HFFc6 (cell line): ENCODE measurements at regions not wholly inside any gene's neighbourhood (a gene's known extent, or its start where the extent isn't known, plus 50 kb on each side); places are given as distances from the start of the nearest gene placed in this dataset.

Source experiments
- DNase-seq: peaks from one replicate; pipeline ENCODE4 v3.0.0-alpha.2; 2018
- H3K27ac Mint-ChIP-seq: 2 replicates; pipeline ENCODE4 v1.8.0; 2020; ENCODE audit warnings: mild to moderate bottlenecking, mixed read lengths
- H3K27me3 Mint-ChIP-seq: 2 replicates; pipeline ENCODE4 v1.8.0; 2021; ENCODE audit warnings: mild to moderate bottlenecking, moderate library complexity, mixed read lengths; ENCODE audit not compliant: insufficient read depth
- H3K36me3 Mint-ChIP-seq: 2 replicates; pipeline ENCODE4 v1.8.0; 2021; ENCODE audit warnings: low read depth, mixed read lengths
- H3K4me1 Mint-ChIP-seq: 2 replicates; pipeline ENCODE4 v1.8.0; 2020; ENCODE audit warnings: low read depth, mixed read lengths
- H3K4me3 Mint-ChIP-seq: 2 replicates; pipeline ENCODE4 v1.8.0; 2020; ENCODE audit warnings: mild to moderate bottlenecking, moderate library complexity, mixed read lengths
- H3K9me3 Mint-ChIP-seq: 2 replicates; pipeline ENCODE4 v1.8.0; 2020; ENCODE audit warnings: mild to moderate bottlenecking, mixed read lengths
- TF ChIP-seq, protein P1 (sequence below): fragments of 200-600 bp; sonication (generic); IDR thresholded peaks from 2 replicates; pipeline ENCODE4 v1.5.0; 2021; ENCODE audit warnings: antibody characterized with exemption, mild to moderate bottlenecking

DNA sequence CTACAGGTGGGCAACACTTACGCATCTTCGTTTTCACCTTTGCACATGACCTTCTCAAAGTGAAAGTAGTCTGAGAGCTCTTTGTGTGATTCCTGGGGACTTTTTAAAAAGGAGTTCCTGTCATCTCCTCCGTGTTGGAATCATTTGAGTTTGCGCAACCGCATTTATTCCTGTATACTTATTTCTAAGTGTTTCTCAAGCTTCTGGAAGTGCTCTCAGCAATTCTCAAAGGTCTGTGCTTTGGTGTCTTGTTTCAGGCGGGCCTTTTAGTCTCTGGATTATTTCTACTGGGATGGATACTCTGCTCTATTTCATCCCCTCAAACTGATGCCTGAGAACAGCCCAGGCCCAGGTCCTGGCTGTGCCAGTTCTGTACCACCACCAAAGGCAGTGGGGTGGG, 226.5 kb upstream of the TUT7 start:
- Mint-ChIP-seq H3K27me3 (peaks cover 10% of the 10 kb centered on the region), H3K27ac (no peak overlapping the region), H3K9me3 (no peaks in the 10 kb centered on the region), H3K36me3 (no peaks in the 10 kb centered on the region), H3K4me3 (no peak overlapping the region), H3K4me1 (peaks cover 12% of the 10 kb centered on the region; the same call in 1 of the 2 replicates)
- DNase-seq: no peak
- TF ChIP-seq, protein P1, sequence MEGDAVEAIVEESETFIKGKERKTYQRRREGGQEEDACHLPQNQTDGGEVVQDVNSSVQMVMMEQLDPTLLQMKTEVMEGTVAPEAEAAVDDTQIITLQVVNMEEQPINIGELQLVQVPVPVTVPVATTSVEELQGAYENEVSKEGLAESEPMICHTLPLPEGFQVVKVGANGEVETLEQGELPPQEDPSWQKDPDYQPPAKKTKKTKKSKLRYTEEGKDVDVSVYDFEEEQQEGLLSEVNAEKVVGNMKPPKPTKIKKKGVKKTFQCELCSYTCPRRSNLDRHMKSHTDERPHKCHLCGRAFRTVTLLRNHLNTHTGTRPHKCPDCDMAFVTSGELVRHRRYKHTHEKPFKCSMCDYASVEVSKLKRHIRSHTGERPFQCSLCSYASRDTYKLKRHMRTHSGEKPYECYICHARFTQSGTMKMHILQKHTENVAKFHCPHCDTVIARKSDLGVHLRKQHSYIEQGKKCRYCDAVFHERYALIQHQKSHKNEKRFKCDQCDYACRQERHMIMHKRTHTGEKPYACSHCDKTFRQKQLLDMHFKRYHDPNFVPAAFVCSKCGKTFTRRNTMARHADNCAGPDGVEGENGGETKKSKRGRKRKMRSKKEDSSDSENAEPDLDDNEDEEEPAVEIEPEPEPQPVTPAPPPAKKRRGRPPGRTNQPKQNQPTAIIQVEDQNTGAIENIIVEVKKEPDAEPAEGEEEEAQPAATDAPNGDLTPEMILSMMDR: no peak

DNA sequence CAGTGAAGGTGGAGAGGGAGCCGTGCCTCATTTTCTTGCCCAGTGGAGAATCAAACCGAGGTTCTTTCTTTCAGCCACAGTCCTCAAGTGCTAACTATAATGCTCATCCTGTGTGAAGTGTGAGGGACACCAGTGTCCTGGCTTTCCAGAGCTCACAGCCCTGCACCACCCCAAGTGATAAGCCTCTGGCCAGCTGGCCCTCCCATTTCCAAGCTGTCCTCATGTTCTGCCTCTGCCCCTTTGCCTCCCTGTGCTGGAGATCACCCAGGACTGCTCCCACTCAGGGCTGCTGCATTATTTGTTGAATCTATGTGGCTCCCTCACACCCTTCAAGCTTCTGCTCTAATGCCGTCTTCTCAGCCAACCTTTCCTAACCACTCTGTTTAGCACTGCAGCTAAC, 224.5 kb upstream of the TUT7 start:
- no peaks in the 10 kb centered on the region for H3K36me3 Mint-ChIP-seq
- no peaks in the 10 kb centered on the region for H3K9me3 Mint-ChIP-seq
- H3K27me3 Mint-ChIP-seq: peaks cover 12% of the 10 kb centered on the region

DNA sequence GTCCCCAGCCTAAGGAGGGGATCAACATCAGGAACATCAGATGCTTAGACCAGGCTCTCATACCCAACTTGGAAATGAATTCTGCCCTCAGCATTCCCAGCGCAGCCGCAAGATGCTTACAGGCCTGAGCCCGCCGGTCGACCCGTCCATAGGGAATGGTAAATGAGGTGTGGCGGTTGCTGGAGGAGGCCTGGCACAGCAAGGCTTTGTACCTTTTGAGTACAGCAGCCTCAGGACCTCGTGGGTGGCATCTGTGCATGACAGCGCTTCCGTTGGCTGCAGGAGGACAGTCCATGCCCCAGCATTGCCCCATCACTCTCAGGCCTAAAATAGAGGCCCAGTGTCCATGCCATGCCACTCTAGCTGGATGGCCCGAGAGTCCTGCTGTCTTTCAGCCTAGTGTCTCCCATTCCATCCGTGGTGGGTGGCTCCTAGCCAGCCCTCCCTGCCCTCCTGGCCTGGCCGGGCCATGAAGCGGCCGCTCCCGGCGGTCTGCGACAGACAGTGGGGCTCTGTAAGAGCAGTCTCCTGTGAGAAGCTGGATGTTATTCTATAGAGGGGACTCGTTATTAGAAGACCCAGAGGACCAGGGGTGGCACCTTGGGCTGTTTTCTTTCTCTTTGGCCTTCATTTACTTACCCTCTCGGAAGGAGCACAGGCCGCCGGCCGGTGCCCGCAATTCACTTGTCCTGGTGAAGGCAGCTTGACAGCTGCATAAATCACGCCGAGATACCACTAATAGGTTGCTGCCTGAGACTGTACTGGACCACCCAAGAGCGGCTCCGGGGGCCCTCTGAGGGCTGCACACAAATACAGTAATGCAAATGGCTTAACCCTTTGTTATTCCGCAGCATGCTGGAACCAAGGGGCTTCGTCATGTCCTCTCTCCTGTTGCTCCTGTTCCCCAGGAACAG, 223.5 kb upstream of the TUT7 start:
- peaks cover 12% of the 10 kb centered on the region for H3K27me3 Mint-ChIP-seq

More for the DNA sequence above, 224.5 kb upstream of the TUT7 start:
- H3K27ac Mint-ChIP-seq: no peak overlapping the region
- H3K4me1 Mint-ChIP-seq: peaks cover 10% of the 10 kb centered on the region; the same call in 1 of the 2 replicates
- H3K4me3 Mint-ChIP-seq: no peak overlapping the region
- TF ChIP-seq, protein P1: no peak
- no peak for DNase-seq

DNA sequence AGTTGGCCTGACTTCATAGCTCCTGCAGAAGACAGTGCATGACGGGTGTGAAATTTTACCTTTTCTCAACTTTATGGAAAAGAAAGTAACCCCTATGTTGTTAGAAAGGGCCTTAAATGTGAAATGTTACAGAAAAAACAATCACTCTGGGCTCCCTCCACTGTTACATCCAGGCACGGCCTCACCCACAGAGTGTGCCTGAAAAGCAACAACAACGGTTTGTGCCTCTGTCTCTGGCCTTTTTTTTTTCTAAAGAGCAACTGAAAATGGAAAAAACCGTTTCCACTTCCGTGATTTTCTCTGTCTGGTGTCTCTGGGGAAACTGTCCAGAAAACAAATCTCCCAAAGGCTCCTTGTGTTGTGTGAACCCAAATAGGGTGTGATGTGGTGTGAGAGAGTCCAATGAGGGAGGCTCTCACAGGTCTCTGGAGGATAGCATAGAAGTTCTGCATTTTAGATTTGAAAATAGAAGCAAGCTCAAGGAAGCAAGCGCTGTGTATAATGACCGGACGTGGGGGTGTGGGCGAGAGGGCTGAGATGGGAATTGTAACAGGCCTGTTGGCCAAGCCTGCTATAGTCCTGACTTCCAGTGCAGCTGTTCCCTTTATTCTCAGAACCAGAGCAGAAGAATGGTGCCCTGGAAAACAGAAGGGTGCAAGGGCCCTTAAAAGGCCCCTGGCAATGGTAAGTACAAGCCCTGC, 221.8 kb upstream of the TUT7 start:
- no peak for DNase-seq
- peaks cover 12% of the 10 kb centered on the region for H3K27me3 Mint-ChIP-seq

More for the DNA sequence above, 223.5 kb upstream of the TUT7 start:
- H3K4me3 Mint-ChIP-seq: no peak overlapping the region
- H3K36me3 Mint-ChIP-seq: no peaks in the 10 kb centered on the region
- no peak for DNase-seq
- no peaks in the 10 kb centered on the region for H3K9me3 Mint-ChIP-seq
- H3K27ac Mint-ChIP-seq: no peak overlapping the region
- H3K4me1 Mint-ChIP-seq: peaks cover 10% of the 10 kb centered on the region; the same call in 1 of the 2 replicates
- TF ChIP-seq, protein P1: no peak

DNA sequence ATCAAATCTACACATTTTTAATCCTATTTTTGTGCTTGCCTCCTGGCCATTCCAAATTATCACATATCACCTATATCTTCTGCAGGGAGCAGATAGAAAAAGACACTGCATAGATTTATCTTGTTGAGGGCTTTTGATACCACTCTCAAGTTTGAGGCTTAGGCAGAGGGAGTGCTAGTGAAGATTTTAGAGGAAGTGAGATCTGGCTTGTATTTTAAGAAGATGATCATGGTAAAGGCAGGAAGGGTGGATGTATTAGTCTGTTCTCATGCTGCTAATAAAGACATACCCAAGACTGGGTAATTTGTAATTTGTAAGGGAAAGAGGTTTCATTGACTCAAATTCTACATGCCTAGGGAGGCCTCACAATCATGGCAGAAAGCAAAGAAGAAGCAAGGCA, 220.9 kb upstream of the TUT7 start:
- Mint-ChIP-seq H3K4me3 (no peak overlapping the region), H3K36me3 (no peaks in the 10 kb centered on the region), H3K27ac (no peak overlapping the region), H3K9me3 (no peaks in the 10 kb centered on the region), H3K27me3 (peaks cover 13% of the 10 kb centered on the region), H3K4me1 (0 out of 2 replicates have a peak, but pooled peaks cover 4% of the 10 kb centered on the region)
- no peak for DNase-seq
- TF ChIP-seq, protein P1: no peak

More for the DNA sequence above, 221.8 kb upstream of the TUT7 start:
- H3K9me3 Mint-ChIP-seq: no peaks in the 10 kb centered on the region
- H3K4me1 Mint-ChIP-seq: peaks cover 10% of the 10 kb centered on the region; the same call in 1 of the 2 replicates
- TF ChIP-seq, protein P1: no peak
- H3K36me3 Mint-ChIP-seq: no peaks in the 10 kb centered on the region
- H3K4me3 Mint-ChIP-seq: no peak overlapping the region
- H3K27ac Mint-ChIP-seq: no peak overlapping the region
